HG03442 (cell line): ENCODE measurements at regions not wholly inside any gene's neighbourhood (a gene's known extent, or its start where the extent isn't known, plus 50 kb on each side); places are given as distances from the start of the nearest gene placed in this dataset.
"Not testable (repeated sequence)": the region's sequence is repeated elsewhere in the genome, so short reads cannot be mapped to it uniquely, and the experiment has no call there.

Experiments used
- ATAC-seq: cut with Tn5 transposase; IDR thresholded peaks from one replicate; pipeline ENCODE4 v1.9.1; 2021; ENCODE audit warnings: mild to moderate bottlenecking, moderate library complexity; ENCODE audit not compliant: unreplicated experiment

DNA sequence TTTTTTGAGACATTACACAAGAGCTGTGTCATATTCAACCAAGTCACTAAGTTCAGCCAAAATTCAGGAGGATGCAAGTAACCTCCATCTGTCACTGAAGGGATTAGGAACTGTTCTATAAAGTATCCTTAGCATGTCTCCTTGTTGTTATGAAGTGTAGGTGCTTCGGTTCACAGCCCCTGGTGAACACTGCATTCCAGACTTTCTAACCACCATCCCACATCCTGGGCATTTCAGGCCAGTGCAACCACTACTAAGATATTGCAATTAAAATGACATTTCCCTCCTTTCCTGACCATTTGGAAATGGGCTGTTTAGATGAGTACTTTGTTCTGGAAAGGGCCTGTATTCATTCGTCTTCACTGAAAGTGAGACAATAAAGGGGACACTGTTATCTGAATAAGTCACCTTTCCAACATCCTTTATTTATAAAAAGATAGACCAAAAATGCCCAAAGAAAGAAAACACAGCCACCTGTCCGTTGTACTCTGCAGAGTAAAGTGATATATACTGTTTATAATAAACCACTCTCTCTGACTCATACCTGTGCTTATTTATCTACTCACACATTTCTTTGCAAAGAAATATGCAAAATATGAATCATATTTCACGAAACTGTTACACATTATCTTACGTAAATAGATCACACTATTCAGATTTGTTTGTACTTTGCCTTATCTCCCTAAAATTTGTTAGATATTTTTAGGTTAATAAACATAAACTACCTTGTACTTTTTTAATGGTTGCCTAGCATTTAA is 861.9 kb downstream of the CDH18 start:
- ATAC-seq: no peak

DNA sequence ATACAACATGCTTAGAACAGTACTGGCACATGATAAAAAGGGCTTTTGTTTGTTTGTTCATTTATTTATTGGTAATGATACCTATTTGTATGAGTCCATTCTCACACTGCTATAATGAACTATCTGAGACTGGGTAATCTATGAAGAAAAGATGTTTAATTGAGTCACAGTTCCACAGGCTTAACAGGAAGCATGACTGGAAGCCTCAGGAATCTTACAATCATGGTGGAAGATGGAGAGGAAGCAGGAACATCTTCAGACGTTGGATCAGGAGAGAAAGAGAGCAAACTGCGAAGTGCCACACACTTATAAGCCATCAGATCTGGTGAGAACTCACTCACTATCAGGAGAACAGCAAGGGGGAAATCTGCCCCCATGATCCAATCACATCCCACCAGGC is 847.7 kb downstream of the CDH18 start:
- ATAC-seq: no peak

DNA sequence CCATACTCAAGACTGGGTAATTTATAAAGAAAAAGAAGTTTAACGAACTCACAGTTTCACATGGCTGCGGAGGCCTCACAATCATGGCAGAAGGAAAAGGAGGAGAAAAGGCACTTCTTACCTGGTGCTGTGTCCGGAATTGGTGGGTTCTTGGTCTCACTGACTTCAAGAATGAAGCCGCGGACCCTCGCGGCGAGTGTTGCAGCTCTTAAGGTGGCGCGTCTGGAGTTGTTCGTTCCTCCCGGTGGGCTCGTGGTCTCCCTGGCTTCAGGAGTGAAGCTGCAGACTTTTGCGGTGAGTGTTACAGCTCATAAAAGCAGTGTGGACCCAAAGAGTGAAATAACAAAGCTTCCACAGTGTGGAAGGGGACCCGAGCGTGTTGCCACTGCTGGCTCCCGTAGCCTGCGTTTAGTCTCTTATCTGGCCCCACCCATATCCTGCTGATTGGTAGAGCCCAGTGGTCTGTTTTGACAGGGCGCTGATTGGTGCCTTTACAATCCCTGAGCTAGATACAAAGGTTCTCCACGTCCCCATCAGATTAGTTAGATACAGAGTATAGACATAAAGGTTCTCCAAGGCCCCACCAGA is 846.0 kb downstream of the CDH18 start:
- ATAC-seq: not testable (repeated sequence)

DNA sequence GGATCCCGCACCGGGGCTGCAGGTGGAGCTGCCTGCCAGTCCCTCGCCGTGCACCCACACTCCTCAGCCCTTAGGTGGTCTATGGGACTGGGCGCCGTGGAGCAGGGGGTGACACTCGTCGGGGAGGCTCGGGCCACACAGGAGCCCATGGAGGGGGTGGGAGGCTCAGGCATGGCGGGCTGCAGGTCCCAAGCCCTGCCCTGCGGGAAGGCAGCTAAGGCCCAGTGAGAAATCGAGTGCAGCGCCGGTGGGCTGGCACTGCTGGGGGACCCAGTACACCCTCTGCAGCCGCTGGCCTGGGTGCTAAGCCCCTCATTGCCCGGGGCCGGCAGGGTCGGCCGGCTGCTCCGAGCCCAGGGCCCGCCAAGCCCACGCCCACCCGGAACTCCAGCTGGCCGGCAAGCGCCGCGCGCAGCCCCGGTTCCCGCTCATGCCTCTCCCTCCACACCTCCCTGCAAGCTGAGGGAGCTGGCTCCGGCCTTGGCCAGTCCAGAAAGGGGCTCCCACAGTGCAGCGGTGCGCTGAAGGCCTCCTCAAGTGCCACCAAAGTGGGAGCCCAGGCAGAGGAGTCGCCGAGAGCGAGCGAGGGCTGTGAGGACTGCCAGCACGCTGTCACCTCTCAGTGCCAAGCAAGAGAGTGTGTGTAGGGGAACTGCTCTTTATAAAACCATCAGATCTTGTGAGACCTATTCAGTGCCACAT is 845.1 kb downstream of the CDH18 start:
- not testable (repeated sequence) for ATAC-seq

DNA sequence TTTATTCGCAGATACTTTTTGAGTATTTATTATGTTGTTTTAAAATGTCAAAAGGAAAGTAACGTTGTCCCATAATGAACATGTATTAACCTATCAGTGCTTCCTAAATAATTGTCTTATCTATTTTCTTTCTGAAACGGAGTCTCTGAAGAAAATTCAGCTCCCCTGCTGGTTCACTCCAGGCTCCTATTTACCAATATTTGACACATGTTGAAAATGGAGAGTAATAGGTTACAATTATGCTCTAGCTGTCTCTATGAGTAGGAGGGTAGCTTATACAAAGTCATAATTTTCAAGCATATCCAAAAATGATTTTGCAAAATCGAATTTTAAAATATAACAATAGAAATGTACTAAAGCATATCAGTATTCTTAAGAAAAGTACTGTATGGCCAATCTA is 844.1 kb downstream of the CDH18 start:
- ATAC-seq: no peak

DNA sequence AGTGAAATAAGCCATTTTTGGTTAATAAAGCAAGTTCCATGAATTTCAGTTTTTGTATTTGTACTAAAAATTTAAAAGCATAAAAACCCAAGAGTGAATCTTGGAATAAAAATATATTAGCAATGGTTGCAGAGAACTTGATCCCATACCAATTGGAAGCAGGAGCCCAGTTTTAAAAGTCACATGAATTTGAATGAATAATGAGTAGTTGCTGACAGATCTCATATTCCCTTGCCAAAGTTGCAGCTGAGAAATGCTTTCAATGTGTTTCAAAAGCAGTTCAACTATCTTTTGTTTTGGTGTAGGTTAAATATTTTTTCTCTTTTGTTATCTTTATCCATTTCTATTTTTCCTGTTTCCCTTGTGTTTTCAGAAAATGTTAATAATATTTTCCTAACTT is 818.6 kb downstream of the CDH18 start:
- no peak for ATAC-seq

DNA sequence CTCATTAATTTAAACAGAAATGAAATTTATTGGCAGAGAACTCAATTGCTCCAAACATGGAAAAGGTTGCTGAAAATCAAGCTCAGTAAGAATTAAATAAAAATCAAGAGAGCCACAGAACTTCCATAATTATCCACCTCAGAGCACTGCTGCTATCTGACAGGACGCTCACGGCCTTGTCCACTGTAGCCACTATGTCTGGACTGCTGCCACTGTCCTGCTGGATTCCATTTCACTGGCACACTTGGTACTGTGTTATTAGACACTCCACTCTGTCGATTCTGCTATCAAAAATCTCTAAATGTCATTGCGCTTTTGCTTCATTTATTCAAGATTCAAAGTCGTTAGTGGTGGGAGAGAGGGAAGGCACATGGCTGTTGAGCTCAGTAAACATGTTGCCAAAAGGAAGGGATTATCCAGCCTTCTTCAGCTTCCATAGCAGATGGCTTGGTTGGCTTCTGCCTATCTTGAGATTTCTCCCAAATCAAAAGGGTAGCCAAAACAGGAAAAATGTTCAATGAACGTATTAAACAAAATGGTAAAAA is 815.0 kb downstream of the CDH18 start:
- no peak for ATAC-seq

DNA sequence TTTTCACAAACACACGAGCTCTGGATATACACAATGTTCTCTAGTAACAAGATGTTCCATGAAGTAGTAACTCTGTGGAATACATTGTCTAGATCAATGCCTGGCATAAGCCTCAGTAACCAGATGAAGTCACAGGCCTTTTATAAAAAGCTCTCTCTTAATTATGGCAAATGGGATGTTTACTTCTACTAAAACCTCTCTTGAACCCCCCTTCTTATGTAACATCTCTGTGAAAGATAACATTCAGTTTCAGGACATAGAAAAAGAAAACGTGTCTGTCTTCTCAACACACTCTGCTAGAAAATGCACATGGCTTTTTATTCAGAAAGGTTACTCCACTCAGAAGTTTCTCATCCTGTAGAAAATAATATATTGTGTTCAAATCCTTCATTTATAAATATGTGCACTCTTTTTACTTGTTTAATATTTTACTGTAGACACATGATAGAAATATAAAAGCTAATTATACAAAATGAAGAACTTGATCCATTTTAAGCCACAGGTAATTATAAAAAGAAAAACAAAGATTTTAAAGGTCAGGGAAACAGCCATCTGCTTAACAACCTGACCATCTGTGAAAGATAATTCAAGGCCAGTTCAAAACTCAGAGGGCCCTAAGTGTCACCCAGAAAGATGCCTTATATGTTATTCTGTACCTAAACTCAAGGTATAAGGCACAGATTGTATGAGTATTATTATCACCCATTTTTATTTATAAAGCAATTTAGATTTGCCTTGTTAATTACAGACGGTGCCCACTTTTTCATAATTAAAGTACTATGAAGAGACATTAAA is 812.0 kb downstream of the CDH18 start:
- no peak for ATAC-seq

DNA sequence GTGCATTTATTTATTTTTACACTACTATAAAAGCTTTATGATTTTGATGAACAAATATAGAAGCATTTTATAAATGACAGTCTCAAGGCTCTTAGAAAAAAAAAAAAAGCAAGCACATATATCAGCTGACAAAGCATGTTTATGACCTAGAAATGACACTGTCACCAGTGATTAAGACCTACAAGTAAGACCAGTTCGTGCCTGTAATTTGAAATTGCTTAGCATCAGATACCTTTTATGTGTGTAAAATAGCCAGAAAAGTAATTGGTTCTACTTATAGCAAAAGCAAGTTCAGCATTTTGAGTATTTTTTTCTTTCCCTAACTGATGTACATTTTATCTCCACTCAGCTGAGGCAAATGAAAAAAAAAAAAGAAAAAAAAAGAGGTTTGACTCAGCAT is 808.4 kb downstream of the CDH18 start:
- no peak for ATAC-seq

DNA sequence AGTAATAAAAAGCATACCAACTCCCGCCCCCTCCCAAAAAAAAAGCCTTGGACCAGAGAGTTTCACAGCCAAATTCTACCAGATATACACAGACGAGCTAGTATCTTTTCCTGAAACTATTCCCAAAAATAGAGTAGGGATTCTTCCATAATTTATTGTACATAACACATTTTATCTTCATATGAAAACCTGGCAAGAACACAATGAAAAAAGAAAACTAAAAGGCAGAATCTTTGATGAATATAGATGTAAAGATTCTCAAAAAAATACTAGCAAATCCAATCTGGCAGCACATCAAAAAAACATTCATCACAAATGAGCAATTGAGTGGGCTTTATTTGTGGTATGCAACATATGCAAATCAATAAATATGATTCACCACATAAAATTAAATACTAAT is 798.8 kb downstream of the CDH18 start:
- ATAC-seq: no peak

DNA sequence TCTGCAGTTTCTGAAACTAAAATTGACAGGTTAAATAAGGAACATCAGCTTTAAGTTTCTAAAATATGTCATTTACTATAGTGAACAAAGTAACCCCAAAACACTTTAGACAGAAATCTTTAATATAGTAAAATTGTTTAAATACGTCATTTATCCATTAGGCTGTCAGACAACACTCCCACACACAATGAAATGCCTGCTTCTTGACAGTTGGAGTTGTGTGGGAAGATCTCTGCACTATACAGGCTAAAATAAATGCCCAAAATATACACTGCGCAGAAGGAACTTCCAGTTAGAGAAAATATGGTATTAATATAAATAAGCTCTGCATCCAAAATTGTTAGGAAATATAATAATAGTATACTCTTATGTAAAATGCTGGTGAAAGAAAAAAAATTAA is 794.4 kb downstream of the CDH18 start:
- ATAC-seq: no peak

DNA sequence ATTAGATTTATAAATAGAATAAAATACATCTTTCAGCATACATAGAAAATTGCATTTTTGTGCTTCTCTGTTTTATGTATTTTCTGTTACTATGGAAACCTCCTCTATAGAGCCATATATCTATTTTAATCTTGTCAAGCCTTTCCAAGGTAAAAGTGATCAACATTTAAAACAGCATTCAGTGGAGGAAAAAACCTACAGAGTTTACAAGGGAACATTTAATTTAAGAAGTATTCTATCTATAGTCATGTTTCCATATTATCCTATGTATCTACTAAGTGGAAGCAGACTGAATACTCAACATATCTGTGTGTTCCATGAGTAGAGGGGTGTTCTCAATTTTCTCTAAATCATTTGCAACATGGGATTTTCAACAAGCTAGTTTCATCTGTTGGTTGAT is 791.4 kb downstream of the CDH18 start:
- no peak for ATAC-seq

DNA sequence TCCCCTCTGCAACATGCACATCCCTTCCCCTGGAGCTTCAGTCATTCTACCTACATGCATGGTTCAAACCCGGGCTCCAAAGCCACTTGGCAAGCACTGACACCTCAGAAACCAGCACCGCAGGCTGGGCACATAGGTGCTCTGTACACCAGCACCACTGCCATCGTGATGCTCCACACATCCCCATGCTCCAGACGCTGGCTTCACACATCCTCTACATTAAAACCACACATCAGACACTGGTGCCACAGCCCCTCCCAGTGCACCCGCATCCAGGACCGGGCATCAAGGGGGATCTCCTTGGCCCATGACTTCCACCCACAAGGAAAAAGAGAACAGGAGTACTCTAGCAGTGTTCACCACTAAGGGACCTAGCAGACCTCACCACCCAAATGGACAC is 787.7 kb downstream of the CDH18 start:
- ATAC-seq: no peak

DNA sequence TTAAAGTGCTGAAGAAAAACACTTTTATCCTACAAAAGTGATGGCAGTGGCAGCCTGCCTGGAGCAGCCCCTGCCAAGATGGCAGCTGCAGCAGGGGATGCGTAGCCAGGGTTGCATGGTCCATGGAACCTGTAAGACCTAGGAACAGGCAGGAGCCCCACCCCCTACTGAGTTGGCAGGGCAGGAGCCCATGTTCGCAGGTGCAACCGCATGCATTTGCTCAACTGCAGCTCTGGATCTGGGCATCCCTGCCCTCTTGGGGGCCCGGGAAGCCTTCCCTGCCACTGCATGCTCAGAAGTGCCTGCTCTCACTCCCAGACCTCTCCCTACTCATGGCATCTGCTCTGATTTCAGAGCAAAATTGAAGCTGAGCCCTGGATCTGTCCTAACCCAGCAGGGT is 779.6 kb downstream of the CDH18 start:
- ATAC-seq: no peak

DNA sequence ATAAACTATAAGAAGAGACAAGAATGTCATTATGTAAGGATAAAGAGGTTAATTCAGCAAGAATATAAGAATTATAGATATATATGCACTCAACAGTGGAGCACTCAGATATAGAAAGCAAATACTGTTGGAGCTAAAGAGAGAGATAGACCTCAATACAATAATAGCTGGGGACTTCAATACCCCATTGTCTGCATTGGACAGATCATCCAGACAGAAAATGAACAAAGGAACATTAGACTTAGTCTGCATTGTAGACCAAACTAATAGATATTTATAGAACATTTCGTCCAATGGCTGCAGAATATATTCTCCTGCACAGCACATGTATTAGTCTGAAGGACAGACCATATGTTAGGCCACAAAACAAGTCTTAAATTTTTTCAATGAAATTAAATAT is 777.1 kb downstream of the CDH18 start:
- ATAC-seq: no peak

DNA sequence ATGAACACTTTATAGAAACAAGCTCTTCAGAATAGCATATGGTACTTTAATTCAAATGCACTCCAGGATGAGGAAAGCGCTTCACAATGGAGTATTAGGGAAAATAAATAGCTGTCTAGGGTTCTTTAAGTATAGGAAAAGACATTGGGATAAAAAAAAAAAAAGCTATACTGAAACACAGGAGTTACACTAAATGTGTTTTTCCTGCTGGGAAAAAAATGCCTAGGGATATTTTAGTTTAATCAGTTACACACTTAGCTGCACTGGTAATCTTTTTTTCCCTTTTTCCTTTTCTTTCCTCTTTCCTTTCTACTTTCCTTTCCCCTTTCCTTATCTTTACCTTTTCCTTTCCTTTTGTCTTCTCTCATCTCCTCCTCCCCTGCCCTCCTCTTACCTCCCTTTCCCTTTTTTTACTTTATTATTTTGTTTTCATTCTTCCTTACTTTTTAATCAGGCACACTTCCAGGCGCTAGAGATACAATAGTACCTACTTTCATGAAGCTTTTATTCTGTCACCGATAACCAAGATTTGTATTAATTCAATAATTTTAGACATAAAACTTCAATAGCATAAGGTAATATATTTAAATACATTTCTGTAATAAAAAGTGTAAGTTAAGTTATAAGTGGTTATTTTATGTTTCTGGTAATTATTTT is 758.7 kb downstream of the CDH18 start:
- no peak for ATAC-seq

DNA sequence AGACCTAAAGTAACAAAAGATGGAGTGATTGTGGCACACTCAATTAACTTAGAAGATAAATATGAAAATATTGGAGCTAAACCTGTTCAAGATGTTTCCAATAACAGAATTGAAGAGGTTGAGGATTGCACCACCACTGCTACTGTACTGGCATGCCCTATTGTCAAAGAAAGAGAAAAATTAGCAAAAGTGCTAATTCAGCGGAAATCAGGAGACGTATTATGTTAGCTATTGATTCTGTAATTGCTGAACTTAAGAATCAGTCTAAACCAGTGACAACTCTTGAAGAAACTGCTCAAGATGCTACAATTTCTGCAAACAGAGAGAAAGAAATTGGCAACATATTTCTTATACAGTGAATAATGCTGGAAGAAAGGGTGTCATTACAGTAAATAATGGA is 754.4 kb downstream of the CDH18 start:
- no peak for ATAC-seq

DNA sequence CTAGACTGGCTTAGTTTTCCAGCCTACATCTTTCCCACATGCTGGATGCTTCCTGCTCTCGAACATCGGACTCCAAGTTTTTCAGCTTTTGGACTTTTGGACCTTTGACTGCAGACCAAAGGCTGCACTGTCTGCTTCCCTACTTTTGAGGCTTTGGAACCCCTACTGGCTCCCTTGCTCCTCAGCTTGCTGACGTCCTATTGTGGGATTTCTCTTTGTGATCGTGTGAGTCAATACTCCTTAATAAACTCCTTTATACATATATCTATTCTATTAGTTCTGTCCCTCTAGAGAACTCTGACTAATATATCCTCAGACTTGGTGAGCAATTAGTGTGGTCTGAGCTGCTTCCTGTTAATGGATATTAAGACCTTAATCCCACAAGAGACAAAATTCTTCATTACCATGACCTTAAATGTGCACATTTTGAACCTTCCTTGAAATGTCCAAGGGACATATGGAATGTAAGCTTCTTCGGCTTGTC is 752.9 kb downstream of the CDH18 start:
- ATAC-seq: no peak

DNA sequence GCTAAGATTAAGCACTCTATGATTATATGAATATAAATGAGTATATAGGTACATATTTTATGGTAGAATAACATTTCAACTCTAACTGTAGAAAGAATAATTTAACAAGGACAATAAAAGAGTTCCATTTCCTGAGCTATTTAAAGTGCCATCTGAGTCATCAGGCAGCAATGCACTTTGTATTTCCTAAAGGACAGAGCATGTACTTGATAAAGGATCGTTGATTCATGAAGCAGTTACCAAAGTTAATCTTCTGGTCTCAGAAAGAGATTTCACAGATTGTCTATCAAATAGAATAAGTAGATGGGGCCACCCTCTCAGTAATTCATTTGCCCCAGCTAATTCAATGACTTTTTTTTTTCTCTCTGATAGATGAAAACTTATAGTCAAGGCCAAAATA is 747.8 kb downstream of the CDH18 start:
- no peak for ATAC-seq

DNA sequence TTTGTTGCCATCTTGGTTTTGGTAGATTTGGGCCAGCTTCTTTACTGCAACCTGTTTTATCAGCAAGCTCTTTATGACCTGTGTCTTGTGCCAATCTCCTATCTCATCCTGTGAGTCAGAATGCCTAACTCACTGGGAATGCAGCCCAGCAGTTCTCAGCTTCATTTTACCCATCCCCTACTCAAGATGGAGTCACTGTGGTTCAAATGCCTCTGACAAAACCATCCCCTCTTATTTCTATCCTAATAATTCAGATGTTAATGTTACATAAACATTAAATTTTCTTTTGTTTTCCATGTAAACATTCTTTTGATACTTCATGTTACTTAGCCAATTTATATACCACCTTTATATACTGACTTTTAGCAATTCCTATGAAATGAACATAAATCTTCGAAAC is 746.3 kb downstream of the CDH18 start:
- no peak for ATAC-seq

DNA sequence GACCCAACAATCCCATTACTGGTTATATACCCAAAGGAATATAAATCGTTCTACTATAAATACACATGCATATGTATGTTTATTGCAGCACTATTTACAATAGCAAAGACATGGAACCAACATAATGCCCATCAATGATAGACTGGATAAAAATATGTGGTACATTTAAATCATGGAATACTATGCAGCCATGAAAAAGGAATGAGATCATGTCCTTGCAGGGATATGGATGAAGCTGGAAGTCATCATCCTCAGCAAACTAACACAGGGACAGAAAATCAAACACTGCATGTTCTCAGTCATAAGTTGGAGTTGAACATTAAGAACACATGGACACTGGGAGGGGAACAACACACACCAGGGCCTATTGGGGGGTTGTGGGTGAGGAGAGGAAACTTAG is 741.8 kb downstream of the CDH18 start:
- ATAC-seq: not testable (repeated sequence)
